ENCODE measurements at regions not wholly inside any gene's neighbourhood (a gene's known extent, or its start where the extent isn't known, plus 50 kb on each side); places are given as distances from the start of the nearest gene placed in this dataset.

DNA sequence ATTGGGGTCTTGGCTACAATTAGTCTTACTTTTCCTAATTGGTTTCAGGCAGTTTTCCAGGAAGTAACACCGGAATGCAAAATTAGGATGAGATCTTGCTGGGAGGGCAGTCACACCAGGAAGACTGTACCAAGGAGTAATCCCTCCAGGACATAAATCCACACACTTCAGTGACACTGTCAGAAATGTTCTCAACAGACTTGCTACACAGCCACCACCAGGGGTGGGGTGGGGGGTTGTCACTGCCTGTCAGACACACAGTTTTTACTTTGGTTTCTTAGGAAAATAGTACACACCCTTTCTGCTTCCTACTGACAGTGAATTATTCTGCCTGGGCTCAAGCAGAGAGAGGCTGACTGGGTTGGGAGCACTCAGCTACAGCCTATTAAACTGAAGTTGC lies 102.9 kb upstream of the CCDC196 start:
- TF ChIP-seq ZFP3 (CRISPR knock-in tag; IDR thresholded peaks at IDR 0.05) (no peak), ZC3H10 (CRISPR knock-in tag; IDR thresholded peaks at IDR 0.05) (no peak), GLIS3 (CRISPR knock-in tag; IDR thresholded peaks at IDR 0.05) (no peak), RARB (CRISPR knock-in tag; IDR thresholded peaks at IDR 0.05) (no peak), SNAI2 (CRISPR knock-in tag; IDR thresholded peaks at IDR 0.05) (no peak), ZFP30 (CRISPR knock-in tag; IDR thresholded peaks at IDR 0.05) (no peak), ZNF565 (CRISPR knock-in tag; conservative IDR thresholded peaks at IDR 0.05; ENCODE audit: low read depth) (no peak), ESRRG (CRISPR knock-in tag; IDR thresholded peaks at IDR 0.05) (no peak)
- TF ChIP-seq, protein P1, sequence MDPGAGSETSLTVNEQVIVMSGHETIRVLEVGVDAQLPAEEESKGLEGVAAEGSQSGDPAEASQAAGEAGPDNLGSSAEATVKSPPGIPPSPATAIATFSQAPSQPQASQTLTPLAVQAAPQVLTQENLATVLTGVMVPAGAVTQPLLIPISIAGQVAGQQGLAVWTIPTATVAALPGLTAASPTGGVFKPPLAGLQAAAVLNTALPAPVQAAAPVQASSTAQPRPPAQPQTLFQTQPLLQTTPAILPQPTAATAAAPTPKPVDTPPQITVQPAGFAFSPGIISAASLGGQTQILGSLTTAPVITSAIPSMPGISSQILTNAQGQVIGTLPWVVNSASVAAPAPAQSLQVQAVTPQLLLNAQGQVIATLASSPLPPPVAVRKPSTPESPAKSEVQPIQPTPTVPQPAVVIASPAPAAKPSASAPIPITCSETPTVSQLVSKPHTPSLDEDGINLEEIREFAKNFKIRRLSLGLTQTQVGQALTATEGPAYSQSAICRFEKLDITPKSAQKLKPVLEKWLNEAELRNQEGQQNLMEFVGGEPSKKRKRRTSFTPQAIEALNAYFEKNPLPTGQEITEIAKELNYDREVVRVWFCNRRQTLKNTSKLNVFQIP (CRISPR knock-in tag; IDR thresholded peaks at IDR 0.05; ENCODE audit: borderline replicate concordance, low read depth) = no peak
- TF ChIP-seq, protein P2, sequence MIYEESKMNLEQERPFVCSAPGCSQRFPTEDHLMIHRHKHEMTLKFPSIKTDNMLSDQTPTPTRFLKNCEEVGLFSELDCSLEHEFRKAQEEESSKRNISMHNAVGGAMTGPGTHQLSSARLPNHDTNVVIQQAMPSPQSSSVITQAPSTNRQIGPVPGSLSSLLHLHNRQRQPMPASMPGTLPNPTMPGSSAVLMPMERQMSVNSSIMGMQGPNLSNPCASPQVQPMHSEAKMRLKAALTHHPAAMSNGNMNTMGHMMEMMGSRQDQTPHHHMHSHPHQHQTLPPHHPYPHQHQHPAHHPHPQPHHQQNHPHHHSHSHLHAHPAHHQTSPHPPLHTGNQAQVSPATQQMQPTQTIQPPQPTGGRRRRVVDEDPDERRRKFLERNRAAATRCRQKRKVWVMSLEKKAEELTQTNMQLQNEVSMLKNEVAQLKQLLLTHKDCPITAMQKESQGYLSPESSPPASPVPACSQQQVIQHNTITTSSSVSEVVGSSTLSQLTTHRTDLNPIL (CRISPR knock-in tag; IDR thresholded peaks at IDR 0.05; ENCODE audit: low read depth) = no peak
- no peak for ATAC-seq

DNA sequence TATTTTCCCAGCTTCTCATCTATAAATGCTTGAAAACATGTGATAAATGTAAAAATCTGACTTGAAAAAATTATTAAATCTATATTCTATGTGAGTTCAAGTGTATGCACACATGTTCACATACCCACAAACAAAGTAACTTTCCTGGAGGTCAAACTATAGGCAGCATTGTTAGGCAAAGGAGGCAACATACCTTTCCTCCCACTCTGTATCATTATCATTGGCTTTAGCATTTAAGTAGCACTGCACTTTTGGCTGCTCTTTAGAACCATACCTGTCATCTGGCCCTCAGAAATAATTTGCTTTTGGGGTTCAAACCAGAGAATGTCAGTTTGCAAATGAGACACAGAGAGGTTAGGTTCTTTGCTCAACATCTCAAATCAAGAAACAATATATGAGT lies 102.4 kb upstream of the CCDC196 start:
- ATAC-seq = no peak
- no peak for TF ChIP-seq ZC3H10 (CRISPR knock-in tag; IDR thresholded peaks at IDR 0.05)
- TF ChIP-seq ARNTL (CRISPR knock-in tag; IDR thresholded peaks at IDR 0.05; ENCODE audit: borderline replicate concordance, low read depth) = no peak
- TF ChIP-seq, protein P3, sequence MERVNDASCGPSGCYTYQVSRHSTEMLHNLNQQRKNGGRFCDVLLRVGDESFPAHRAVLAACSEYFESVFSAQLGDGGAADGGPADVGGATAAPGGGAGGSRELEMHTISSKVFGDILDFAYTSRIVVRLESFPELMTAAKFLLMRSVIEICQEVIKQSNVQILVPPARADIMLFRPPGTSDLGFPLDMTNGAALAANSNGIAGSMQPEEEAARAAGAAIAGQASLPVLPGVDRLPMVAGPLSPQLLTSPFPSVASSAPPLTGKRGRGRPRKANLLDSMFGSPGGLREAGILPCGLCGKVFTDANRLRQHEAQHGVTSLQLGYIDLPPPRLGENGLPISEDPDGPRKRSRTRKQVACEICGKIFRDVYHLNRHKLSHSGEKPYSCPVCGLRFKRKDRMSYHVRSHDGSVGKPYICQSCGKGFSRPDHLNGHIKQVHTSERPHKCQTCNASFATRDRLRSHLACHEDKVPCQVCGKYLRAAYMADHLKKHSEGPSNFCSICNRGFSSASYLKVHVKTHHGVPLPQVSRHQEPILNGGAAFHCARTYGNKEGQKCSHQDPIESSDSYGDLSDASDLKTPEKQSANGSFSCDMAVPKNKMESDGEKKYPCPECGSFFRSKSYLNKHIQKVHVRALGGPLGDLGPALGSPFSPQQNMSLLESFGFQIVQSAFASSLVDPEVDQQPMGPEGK (CRISPR knock-in tag; IDR thresholded peaks at IDR 0.05; ENCODE audit: borderline replicate concordance) = no peak
- TF ChIP-seq, protein P2 (CRISPR knock-in tag; IDR thresholded peaks at IDR 0.05; ENCODE audit: low read depth) = no peak
- TF ChIP-seq GLIS3 (CRISPR knock-in tag; IDR thresholded peaks at IDR 0.05) = no peak
- TF ChIP-seq TCF4 (CRISPR knock-in tag; IDR thresholded peaks at IDR 0.05; ENCODE audit: borderline replicate concordance) = no peak
- TF ChIP-seq, protein P4, sequence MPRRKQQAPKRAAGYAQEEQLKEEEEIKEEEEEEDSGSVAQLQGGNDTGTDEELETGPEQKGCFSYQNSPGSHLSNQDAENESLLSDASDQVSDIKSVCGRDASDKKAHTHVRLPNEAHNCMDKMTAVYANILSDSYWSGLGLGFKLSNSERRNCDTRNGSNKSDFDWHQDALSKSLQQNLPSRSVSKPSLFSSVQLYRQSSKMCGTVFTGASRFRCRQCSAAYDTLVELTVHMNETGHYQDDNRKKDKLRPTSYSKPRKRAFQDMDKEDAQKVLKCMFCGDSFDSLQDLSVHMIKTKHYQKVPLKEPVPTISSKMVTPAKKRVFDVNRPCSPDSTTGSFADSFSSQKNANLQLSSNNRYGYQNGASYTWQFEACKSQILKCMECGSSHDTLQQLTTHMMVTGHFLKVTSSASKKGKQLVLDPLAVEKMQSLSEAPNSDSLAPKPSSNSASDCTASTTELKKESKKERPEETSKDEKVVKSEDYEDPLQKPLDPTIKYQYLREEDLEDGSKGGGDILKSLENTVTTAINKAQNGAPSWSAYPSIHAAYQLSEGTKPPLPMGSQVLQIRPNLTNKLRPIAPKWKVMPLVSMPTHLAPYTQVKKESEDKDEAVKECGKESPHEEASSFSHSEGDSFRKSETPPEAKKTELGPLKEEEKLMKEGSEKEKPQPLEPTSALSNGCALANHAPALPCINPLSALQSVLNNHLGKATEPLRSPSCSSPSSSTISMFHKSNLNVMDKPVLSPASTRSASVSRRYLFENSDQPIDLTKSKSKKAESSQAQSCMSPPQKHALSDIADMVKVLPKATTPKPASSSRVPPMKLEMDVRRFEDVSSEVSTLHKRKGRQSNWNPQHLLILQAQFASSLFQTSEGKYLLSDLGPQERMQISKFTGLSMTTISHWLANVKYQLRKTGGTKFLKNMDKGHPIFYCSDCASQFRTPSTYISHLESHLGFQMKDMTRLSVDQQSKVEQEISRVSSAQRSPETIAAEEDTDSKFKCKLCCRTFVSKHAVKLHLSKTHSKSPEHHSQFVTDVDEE (CRISPR knock-in tag; IDR thresholded peaks at IDR 0.05) = no peak
- no peak for TF ChIP-seq SNAI2 (CRISPR knock-in tag; IDR thresholded peaks at IDR 0.05)
- no peak for TF ChIP-seq TOX (CRISPR knock-in tag; IDR thresholded peaks at IDR 0.05; ENCODE audit: borderline replicate concordance)
- no peak for TF ChIP-seq ZNF8 (CRISPR knock-in tag; IDR thresholded peaks at IDR 0.05)
- TF ChIP-seq OSR1 (CRISPR knock-in tag; IDR thresholded peaks at IDR 0.05) = no peak
- no peak for TF ChIP-seq BACH2 (CRISPR knock-in tag; IDR thresholded peaks at IDR 0.05; ENCODE audit: borderline replicate concordance)
- no peak for TF ChIP-seq ZFP30 (CRISPR knock-in tag; IDR thresholded peaks at IDR 0.05)
- no peak for TF ChIP-seq ISL1 (CRISPR knock-in tag; IDR thresholded peaks at IDR 0.05)
- no peak for TF ChIP-seq CSDC2 (CRISPR knock-in tag; IDR thresholded peaks at IDR 0.05)
- no peak for TF ChIP-seq ZNF70 (CRISPR knock-in tag; IDR thresholded peaks at IDR 0.05)
- TF ChIP-seq ESRRG (CRISPR knock-in tag; IDR thresholded peaks at IDR 0.05) = no peak
- TF ChIP-seq PPARA (CRISPR knock-in tag; IDR thresholded peaks at IDR 0.05; ENCODE audit: borderline replicate concordance) = no peak
- TF ChIP-seq, protein P1 (CRISPR knock-in tag; IDR thresholded peaks at IDR 0.05; ENCODE audit: borderline replicate concordance, low read depth) = no peak

All from SK-N-SH treated with all-trans-retinoic acid at 6 μM for 48 hours (cell line).